HepG2 (cell line): ENCODE measurements at regions not wholly inside any gene's neighbourhood (a gene's known extent, or its start where the extent isn't known, plus 50 kb on each side); places are given as distances from the start of the nearest gene placed in this dataset.

ENCODE experiments used
- CC2D1A ChIP-seq: sonication (generic); formaldehyde crosslinking; IDR thresholded peaks from 2 replicates; pipeline ENCODE4 v1.8.1; 2023; ENCODE audit warnings: mild to moderate bottlenecking, missing genetic modification reagents
- GMEB2 ChIP-seq: IDR thresholded peaks from 2 replicates; pipeline ENCODE4 v1.6.1; 2016; ENCODE audit warnings: missing biosample characterization, missing genetic modification reagents, low read depth
- GTF3A ChIP-seq: sonication (generic); formaldehyde crosslinking; conservative IDR thresholded peaks from 2 replicates; pipeline ENCODE4 v1.4.0; 2020; ENCODE audit warnings: mild to moderate bottlenecking, missing genetic modification reagents
- LRRFIP1 ChIP-seq: sonication (generic); formaldehyde crosslinking; conservative IDR thresholded peaks from 2 replicates; pipeline ENCODE4 v1.4.0; 2020; ENCODE audit warnings: missing genetic modification reagents
- NCOR1 ChIP-seq: fragments of 200-600 bp; sonication (generic); IDR thresholded peaks from 2 replicates; pipeline ENCODE4 v1.7.0; 2017; ENCODE audit warnings: antibody characterized with exemption, low read length, borderline replicate concordance
- RFXANK ChIP-seq: IDR thresholded peaks from 2 replicates; pipeline ENCODE4 v1.6.1; 2016
- RNF219 ChIP-seq: sonication (generic); formaldehyde crosslinking; IDR thresholded peaks from 2 replicates; pipeline ENCODE4 v1.5.0; 2020; ENCODE audit warnings: mild to moderate bottlenecking, missing genetic modification reagents
- TBP ChIP-seq: sonication (generic); formaldehyde crosslinking; IDR thresholded peaks from 2 replicates; pipeline ENCODE4 v1.5.0; 2020; ENCODE audit warnings: missing genetic modification reagents
- ZNF33A ChIP-seq: sonication (generic); formaldehyde crosslinking; IDR thresholded peaks from 2 replicates; pipeline ENCODE4 v1.5.1; 2020; ENCODE audit warnings: missing genetic modification reagents, mild to moderate bottlenecking, moderate library complexity, borderline replicate concordance
- ZNF382 ChIP-seq: sonication (generic); formaldehyde crosslinking; IDR thresholded peaks from 2 replicates; pipeline ENCODE4 v1.5.0; 2020; ENCODE audit warnings: missing genetic modification reagents, mild to moderate bottlenecking, borderline replicate concordance

- TF ChIP-seq NCOR1, result no peak
- TF ChIP-seq LRRFIP1 (CRISPR knock-in tag), result no peak
- TF ChIP-seq GTF3A (CRISPR knock-in tag), result no peak
- TF ChIP-seq CC2D1A (CRISPR knock-in tag), result no peak
- no peak for TF ChIP-seq ZNF33A (CRISPR knock-in tag)
- TF ChIP-seq GMEB2 (CRISPR knock-in tag), result no peak
- TF ChIP-seq TBP, result no peak
- no peak for TF ChIP-seq RNF219 (CRISPR knock-in tag)
- no peak for TF ChIP-seq ZNF382 (CRISPR knock-in tag)
- no peak for TF ChIP-seq RFXANK (CRISPR knock-in tag)
These were observed 246.2 kb downstream of the DMRT2 start (continued) for GRCh38 chr9:1296331-1296730.
